Mesendoderm (in vitro differentiated cells): ENCODE measurements at regions not wholly inside any gene's neighbourhood (a gene's known extent, or its start where the extent isn't known, plus 50 kb on each side); places are given as distances from the start of the nearest gene placed in this dataset.

Experiments used
- DNase-seq: peaks from one replicate; pipeline ENCODE4 v3.0.0; 2013
- H2AK5ac ChIP-seq: 2 replicates; pipeline ENCODE4 v1.6.1; 2013; ENCODE audit warnings: low read length, inconsistent platforms
- H2BK120ac ChIP-seq: 2 replicates; pipeline ENCODE4 v1.6.1; 2013; ENCODE audit warnings: low read depth, mild to moderate bottlenecking, low read length, moderate library complexity, mixed read lengths
- H2BK15ac ChIP-seq: replicated peaks from 2 replicates; pipeline ENCODE4 v1.6.1; 2013; ENCODE audit warnings: low read depth, mild to moderate bottlenecking, moderate library complexity
- H2BK5ac ChIP-seq: 2 replicates; pipeline ENCODE4 v1.6.1; 2013; ENCODE audit warnings: low read length, inconsistent platforms
- H3K18ac ChIP-seq: 2 replicates; pipeline ENCODE4 v1.6.1; 2013; ENCODE audit warnings: mild to moderate bottlenecking, low read length, mixed read lengths
- H3K23ac ChIP-seq: one replicate; pipeline ENCODE4 v1.6.1; 2013; ENCODE audit warnings: low read length
- H3K27ac ChIP-seq: 2 replicates; pipeline ENCODE4 v1.5.1; 2013; ENCODE audit warnings: low read depth, mild to moderate bottlenecking, inconsistent platforms, low read length, moderate library complexity
- H3K27me3 ChIP-seq: 2 replicates; pipeline ENCODE4 v1.6.1; 2013; ENCODE audit warnings: low read length, control low read depth, mild to moderate bottlenecking, inconsistent platforms; ENCODE audit not compliant: insufficient read depth, poor library complexity
- H3K36me3 ChIP-seq: 2 replicates; pipeline ENCODE4 v1.6.1; 2013; ENCODE audit warnings: low read length, inconsistent platforms; ENCODE audit not compliant: control insufficient read depth, insufficient read depth
- H3K4ac ChIP-seq: one replicate; pipeline ENCODE4 v1.6.1; 2013; ENCODE audit warnings: low read depth, mild to moderate bottlenecking, low read length, moderate library complexity
- H3K4me1 ChIP-seq: 2 replicates; pipeline ENCODE4 v1.6.1; 2013; ENCODE audit warnings: low read depth, low read length, inconsistent platforms; ENCODE audit not compliant: control insufficient read depth
- H3K4me2 ChIP-seq: 2 replicates; pipeline ENCODE4 v1.6.1; 2013; ENCODE audit warnings: low read length
- H3K4me3 ChIP-seq: 2 replicates; pipeline ENCODE4 v1.5.1; 2013; ENCODE audit warnings: mild to moderate bottlenecking, low read length
- H3K56ac ChIP-seq: one replicate; pipeline ENCODE4 v1.6.1; 2013; ENCODE audit warnings: low read length
- H3K79me1 ChIP-seq: 2 replicates; pipeline ENCODE4 v1.6.1; 2013; ENCODE audit warnings: low read length, inconsistent platforms
- H3K79me2 ChIP-seq: 2 replicates; pipeline ENCODE4 v1.6.1; 2013; ENCODE audit warnings: mild to moderate bottlenecking, low read length; ENCODE audit not compliant: control insufficient read depth, insufficient read depth
- H3K9ac ChIP-seq: 2 replicates; pipeline ENCODE4 v1.6.1; 2013; ENCODE audit warnings: low read length, inconsistent platforms
- H4K5ac ChIP-seq: one replicate; pipeline ENCODE4 v1.6.1; 2013; ENCODE audit warnings: low read length
- H4K8ac ChIP-seq: one replicate; pipeline ENCODE4 v1.6.1; 2013; ENCODE audit warnings: low read depth, mild to moderate bottlenecking, control low read depth, low read length, moderate library complexity
- WGBS: extraction: QIAGEN DNeasy Blood & Tissue Kit; methylation state at CpG from one replicate; pipeline ENCODE4 v1.1.7; 2013; ENCODE audit warnings: low lambda C conversion rate, missing lambda C conversion rate; ENCODE audit not compliant: insufficient coverage; ENCODE audit errors: extremely low coverage; 5-methylcytosine and 5-hydroxymethylcytosine counted together

DNA sequence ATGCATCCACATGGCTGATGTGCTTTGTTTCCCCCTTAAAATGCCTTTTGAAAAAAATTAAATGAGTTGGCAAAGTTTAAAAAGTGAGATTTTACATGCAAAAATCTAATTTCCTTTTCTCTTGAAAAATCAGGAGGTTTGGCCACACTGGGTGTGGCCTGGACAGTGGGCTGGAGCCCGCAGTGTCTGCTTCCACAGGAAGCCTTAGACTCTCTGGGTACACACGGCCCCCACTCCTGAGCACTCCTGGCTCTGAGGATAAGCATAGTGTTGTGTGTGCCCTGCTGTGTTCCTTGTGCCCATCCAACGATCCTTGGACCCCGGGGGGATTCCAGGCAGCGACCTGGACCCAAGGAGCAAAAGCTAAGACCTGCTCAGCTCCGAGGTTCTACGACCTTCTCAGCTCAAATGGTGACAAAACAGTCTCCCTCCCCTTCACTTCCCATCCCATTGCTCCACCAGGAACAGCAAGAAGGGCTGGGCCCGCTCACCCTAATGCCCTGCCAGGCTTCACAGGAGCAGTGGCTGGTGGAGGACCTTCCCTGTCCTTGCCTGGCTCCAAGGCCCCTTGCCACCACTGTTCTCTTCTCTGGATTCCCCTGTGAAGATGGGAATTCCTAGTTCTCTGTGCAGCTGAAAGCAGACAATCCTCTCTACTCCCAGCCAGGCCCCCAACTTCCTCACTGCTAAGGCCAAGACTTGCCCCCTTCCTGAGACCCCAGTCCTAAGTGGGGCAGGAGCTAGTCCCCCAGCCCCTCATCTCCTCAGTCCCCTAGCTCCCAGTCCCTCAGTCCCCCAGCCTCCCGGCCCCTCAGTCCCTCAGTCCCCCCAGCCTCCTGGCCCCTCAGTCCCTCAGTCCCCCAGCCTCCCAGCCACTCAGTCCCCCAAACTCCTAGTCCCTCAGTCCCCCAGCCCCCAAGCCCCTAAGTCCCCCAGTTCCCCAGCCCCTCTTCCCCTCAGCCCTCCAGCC, 395.8 kb downstream of the PTPRU start:
- no CpG with 5 or more reads among the region's 9 CpGs for WGBS
- H3K4me2 ChIP-seq: no peak overlapping the region
- H3K79me2 ChIP-seq: no peaks in the 10 kb centered on the region
- H3K56ac ChIP-seq: no peak overlapping the region
- no peak overlapping the region for H2BK5ac ChIP-seq
- no peak overlapping the region for H3K9ac ChIP-seq
- H2BK15ac ChIP-seq: no peak overlapping the region
- no peaks in the 10 kb centered on the region for H3K4me1 ChIP-seq
- H3K4me3 ChIP-seq: no peak overlapping the region
- H2AK5ac ChIP-seq: no peak overlapping the region
- DNase-seq: no peak
- H3K36me3 ChIP-seq: no peaks in the 10 kb centered on the region
- H3K18ac ChIP-seq: no peak overlapping the region
- H4K8ac ChIP-seq: no peak overlapping the region
- H2BK120ac ChIP-seq: no peak overlapping the region
- H4K5ac ChIP-seq: no peak overlapping the region
- H3K4ac ChIP-seq: no peak overlapping the region
- no peak overlapping the region for H3K27ac ChIP-seq
- H3K79me1 ChIP-seq: no peaks in the 10 kb centered on the region
- no peak overlapping the region for H3K23ac ChIP-seq
- H3K27me3 ChIP-seq: no peaks in the 10 kb centered on the region

DNA sequence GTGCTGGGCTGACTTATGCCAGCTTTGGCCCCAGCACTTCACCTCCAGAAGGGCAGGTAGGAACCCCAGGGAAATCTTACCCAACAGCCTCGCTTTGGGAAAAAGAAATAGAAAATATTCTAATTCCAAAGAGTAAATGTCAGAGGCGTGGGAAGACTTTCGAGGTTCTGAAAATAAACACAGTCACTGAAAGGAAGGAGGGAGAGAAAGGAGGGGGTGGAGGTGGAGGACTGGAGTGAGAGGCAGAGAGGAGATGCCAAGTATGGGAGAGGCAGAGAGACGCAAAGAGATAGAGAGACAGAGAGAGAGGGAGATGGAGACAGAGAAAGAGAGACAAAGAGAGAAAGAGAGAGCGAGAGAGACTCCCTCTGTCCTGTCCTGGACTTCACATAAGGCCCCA, 395.0 kb downstream of the PTPRU start:
- Histone ChIP-seq H4K8ac (no peak overlapping the region), H3K36me3 (no peaks in the 10 kb centered on the region), H3K27me3 (no peaks in the 10 kb centered on the region), H2BK5ac (no peak overlapping the region), H3K79me1 (no peaks in the 10 kb centered on the region), H2AK5ac (no peak overlapping the region), H3K4ac (no peak overlapping the region), H3K4me1 (no peaks in the 10 kb centered on the region), H3K4me2 (no peak overlapping the region), H3K18ac (no peak overlapping the region), H3K4me3 (no peak overlapping the region), H3K9ac (no peak overlapping the region), H3K56ac (no peak overlapping the region), H3K79me2 (no peaks in the 10 kb centered on the region), H2BK15ac (no peak overlapping the region), H3K27ac (no peak overlapping the region), H3K23ac (no peak overlapping the region), H2BK120ac (no peak overlapping the region), H4K5ac (no peak overlapping the region)
- WGBS: no CpG with 5 or more reads among the region's 5 CpGs
- DNase-seq: no peak

DNA sequence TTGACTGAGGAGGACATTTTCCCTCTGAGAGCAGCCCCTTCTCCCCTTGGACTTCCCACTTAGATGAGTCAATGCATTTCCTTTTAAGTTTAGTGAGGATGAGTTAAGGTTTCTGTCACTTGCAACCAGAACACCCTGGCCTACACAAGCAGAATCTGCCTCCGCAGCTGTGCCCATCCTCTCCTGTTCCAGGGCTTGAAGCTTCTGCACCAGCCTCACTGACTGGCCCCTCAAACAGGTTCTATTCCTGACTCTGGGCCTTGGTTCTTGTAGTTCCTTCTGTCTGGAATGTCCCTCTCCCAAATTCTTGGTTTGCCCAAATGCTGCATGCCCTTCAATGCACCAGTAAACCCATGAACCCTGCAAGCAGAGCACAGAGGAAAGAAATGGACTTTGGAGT, 394.4 kb downstream of the PTPRU start:
- Histone ChIP-seq H4K5ac (no peak overlapping the region), H2AK5ac (no peak overlapping the region), H3K9ac (no peak overlapping the region), H4K8ac (no peak overlapping the region), H3K79me1 (no peaks in the 10 kb centered on the region), H3K23ac (no peak overlapping the region), H3K4me2 (no peak overlapping the region), H2BK5ac (no peak overlapping the region), H3K36me3 (no peaks in the 10 kb centered on the region), H3K79me2 (no peaks in the 10 kb centered on the region), H3K56ac (no peak overlapping the region), H3K27ac (no peak overlapping the region), H3K18ac (no peak overlapping the region), H3K4me1 (no peaks in the 10 kb centered on the region), H3K4me3 (no peak overlapping the region), H3K27me3 (no peaks in the 10 kb centered on the region), H2BK15ac (no peak overlapping the region), H3K4ac (no peak overlapping the region), H2BK120ac (no peak overlapping the region)
- no CpG with 5 or more reads among the region's 1 CpG for WGBS
- DNase-seq: no peak

DNA sequence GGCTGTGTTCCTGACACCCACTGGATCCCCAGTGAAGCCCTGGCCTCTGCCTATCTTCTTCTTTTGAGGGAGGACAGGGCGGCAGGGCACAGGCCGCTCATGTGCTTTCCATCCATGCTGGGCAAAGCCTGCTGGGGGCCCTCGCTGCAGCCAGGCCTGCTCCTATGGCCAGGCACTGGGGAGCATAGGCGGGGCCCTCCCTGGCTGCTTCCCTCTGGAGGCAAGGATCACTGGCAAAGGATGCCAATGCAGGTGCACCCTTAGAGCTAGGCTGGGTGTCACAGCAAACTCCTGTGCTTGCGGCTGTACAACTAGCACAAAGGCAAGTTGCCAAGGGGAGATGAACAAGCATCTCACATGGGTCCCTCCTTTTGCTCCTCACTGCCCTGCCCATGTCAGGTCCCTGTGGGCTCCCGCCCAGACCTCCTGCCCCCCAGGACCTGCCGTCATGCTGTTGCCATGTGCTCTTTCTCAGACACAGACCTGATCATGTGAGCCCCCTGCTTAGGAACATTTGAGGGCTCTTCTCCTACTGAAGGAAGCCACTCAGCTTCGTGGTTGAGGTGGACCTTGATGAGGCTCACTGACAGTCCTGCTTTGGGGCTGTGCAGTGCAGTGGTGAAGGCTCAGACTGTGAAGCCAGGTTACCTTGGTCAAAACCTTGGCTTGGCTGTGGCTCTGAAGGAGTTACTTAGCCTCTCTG, 393.6 kb downstream of the PTPRU start:
- no peak overlapping the region for H2BK120ac ChIP-seq
- no peak overlapping the region for H3K4me3 ChIP-seq
- no peaks in the 10 kb centered on the region for H3K27me3 ChIP-seq
- H2AK5ac ChIP-seq: no peak overlapping the region
- H4K8ac ChIP-seq: no peak overlapping the region
- H3K27ac ChIP-seq: no peak overlapping the region
- no peak overlapping the region for H2BK15ac ChIP-seq
- H3K4me2 ChIP-seq: no peak overlapping the region
- no peaks in the 10 kb centered on the region for H3K36me3 ChIP-seq
- H3K79me1 ChIP-seq: no peaks in the 10 kb centered on the region
- no peak overlapping the region for H2BK5ac ChIP-seq
- no peaks in the 10 kb centered on the region for H3K79me2 ChIP-seq
- no peak overlapping the region for H3K18ac ChIP-seq
- WGBS: no CpG with 5 or more reads among the region's 8 CpGs
- no peak for DNase-seq
- no peak overlapping the region for H3K23ac ChIP-seq
- H3K4me1 ChIP-seq: no peaks in the 10 kb centered on the region
- H3K4ac ChIP-seq: no peak overlapping the region
- H4K5ac ChIP-seq: no peak overlapping the region
- no peak overlapping the region for H3K9ac ChIP-seq
- H3K56ac ChIP-seq: no peak overlapping the region

DNA sequence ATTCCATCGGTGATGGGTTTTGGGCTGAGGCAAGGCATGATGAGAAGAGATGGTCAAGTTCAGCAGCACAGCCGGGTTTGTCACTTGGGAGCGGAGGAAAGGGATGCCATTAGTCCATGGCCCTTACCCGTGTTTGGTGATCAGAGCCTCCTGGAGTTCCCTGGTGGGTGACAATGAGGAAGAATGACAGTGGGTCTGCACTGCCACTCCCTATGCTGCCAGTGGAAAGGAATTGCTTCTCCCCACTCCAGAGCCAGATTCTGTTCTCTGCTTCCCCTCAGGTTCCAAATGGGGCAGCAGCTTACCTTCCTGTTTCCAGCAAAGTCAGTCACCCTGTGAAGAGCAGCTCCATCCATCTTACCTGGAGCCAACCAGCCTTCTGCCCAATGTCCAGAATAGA, 393.1 kb downstream of the PTPRU start:
- no peak overlapping the region for H3K23ac ChIP-seq
- H3K56ac ChIP-seq: no peak overlapping the region
- H3K79me2 ChIP-seq: no peaks in the 10 kb centered on the region
- no peak overlapping the region for H3K27ac ChIP-seq
- no peak overlapping the region for H3K9ac ChIP-seq
- H3K36me3 ChIP-seq: no peaks in the 10 kb centered on the region
- H3K27me3 ChIP-seq: no peaks in the 10 kb centered on the region
- no peak overlapping the region for H2BK15ac ChIP-seq
- H2BK120ac ChIP-seq: no peak overlapping the region
- no peak overlapping the region for H3K4ac ChIP-seq
- DNase-seq: no peak
- H3K4me3 ChIP-seq: no peak overlapping the region
- H3K18ac ChIP-seq: no peak overlapping the region
- H3K4me2 ChIP-seq: no peak overlapping the region
- no peak overlapping the region for H4K8ac ChIP-seq
- no peaks in the 10 kb centered on the region for H3K4me1 ChIP-seq
- no CpG with 5 or more reads among the region's 4 CpGs for WGBS
- H2BK5ac ChIP-seq: no peak overlapping the region
- no peaks in the 10 kb centered on the region for H3K79me1 ChIP-seq
- H4K5ac ChIP-seq: no peak overlapping the region
- no peak overlapping the region for H2AK5ac ChIP-seq
